ENCODE measurements at regions not wholly inside any gene's neighbourhood (a gene's known extent, or its start where the extent isn't known, plus 50 kb on each side); places are given as distances from the start of the nearest gene placed in this dataset.

GRCh38 chr15:69987492-69988489 lies 109.9 kb downstream of the TLE3 start:
- DNase-seq (ENCODE audit: low read depth) = no peak

- no peak for DNase-seq (ENCODE audit: low read depth)
These were observed 109.0 kb downstream of the TLE3 start for GRCh38 chr15:69988541-69989225.

- no peak for DNase-seq (ENCODE audit: low read depth)
These were observed 106.9 kb downstream of the TLE3 start for GRCh38 chr15:69990566-69991421.

- DNase-seq (ENCODE audit: low read depth) = no peak
These were observed 106.2 kb downstream of the TLE3 start for GRCh38 chr15:69991551-69991980.

GRCh38 chr15:69992348-69992747 lies 105.4 kb downstream of the TLE3 start:
- no peak for DNase-seq (ENCODE audit: low read depth)

- DNase-seq (ENCODE audit: low read depth) = no peak
These were observed 103.1 kb downstream of the TLE3 start for GRCh38 chr15:69994429-69995205.

- no peak for DNase-seq (ENCODE audit: low read depth)
These were observed 101.2 kb downstream of the TLE3 start for GRCh38 chr15:69996321-69997160.

- DNase-seq (ENCODE audit: low read depth) = no peak
These were observed 100.6 kb downstream of the TLE3 start for GRCh38 chr15:69997161-69997485.

Data from activated T-cell treated with anti-CD3 and anti-CD28 coated beads for 24 hours (primary cell).